ENCODE measurements at regions not wholly inside any gene's neighbourhood (a gene's known extent, or its start where the extent isn't known, plus 50 kb on each side); places are given as distances from the start of the nearest gene placed in this dataset.

DNA sequence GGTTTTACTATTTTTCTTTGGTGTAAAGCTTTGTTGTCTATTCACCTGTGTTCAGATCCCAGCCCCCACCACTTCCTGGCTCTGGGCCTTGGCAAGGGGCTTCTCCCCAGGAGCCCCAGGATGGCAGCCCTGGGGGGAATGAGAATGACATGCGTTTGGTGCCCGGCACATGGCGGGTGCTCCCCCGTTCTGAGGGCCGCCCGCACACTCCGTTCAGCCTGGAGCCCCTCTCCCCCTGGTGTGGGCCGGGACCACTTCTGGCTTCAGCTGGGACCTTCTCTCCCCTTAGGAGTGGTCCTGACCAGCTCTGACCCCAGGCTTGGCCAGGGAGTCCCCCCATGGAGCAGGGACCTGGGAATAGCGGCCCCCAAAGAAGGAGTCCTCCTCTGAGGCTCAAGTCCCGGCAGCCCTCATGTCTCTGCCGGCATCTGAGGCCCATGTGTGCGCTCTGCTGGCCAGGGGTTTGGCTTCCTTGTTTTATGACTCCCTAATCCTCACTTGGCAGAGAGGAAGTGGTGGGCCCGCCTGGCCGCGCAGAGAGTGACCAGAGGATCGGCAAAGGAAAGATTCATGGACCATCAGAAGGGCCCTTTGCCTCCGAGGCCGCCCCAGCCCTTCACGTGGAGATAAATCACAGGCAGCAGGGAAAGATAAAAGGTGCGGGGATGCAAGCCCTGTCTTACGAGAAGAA is 57.0 kb upstream of the LMX1B start:
- no peak overlapping the region for H3K27ac ChIP-seq
- DNase-seq (ENCODE audit: low spot score): no peak
- POLR2A ChIA-PET (ENCODE audit: low non-redundant PET): no interaction called here
- CTCF ChIA-PET: interaction anchor here (1.0 to 8.4 kb wide), 3 partner anchors 11 to 64 kb away, joined by 4 to 299 read pairs (median 19); no protein-coding TSS in a partner anchor
- TF ChIP-seq, protein P1, sequence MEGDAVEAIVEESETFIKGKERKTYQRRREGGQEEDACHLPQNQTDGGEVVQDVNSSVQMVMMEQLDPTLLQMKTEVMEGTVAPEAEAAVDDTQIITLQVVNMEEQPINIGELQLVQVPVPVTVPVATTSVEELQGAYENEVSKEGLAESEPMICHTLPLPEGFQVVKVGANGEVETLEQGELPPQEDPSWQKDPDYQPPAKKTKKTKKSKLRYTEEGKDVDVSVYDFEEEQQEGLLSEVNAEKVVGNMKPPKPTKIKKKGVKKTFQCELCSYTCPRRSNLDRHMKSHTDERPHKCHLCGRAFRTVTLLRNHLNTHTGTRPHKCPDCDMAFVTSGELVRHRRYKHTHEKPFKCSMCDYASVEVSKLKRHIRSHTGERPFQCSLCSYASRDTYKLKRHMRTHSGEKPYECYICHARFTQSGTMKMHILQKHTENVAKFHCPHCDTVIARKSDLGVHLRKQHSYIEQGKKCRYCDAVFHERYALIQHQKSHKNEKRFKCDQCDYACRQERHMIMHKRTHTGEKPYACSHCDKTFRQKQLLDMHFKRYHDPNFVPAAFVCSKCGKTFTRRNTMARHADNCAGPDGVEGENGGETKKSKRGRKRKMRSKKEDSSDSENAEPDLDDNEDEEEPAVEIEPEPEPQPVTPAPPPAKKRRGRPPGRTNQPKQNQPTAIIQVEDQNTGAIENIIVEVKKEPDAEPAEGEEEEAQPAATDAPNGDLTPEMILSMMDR (conservative IDR thresholded peaks at IDR 0.05; ENCODE audit: low read depth): no peak

DNA sequence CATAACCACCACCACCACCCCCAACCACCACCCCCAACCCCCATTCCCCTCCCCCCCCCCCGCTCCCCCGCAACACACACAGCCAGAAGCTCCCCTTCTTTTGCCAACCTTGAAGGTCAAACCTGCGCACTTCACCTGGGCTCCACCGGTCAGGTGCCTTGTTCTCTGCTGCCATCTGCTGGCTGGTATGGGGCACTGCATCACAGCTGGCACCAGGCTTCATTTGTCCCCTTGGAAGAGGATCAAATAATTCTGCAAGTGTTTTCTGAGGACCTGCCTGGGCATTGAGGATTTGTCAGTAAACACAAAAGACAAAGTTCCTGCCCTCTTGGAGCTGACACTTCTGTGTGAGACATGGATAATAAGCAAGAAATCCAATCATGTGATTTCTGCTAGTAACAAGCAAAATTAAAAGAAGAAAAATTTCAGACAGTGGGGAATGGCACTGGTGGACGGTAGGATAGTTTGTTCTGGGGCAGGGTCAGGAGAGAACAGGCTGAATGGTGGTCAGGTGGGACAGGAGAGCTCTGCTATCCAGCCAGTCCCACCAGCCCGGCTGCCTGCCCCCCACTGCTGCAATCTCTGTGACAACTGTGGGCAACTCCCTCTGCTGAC is 55.6 kb upstream of the LMX1B start:
- CTCF ChIA-PET: interaction anchor here (0.5 to 8.4 kb wide), 46 partner anchors 9 to 1994 kb away, joined by 3 to 299 read pairs (median 4); no protein-coding TSS in a partner anchor
- DNase-seq (ENCODE audit: low spot score): peak; percentile 92
- POLR2A ChIA-PET (ENCODE audit: low non-redundant PET): no interaction called here
- H3K27ac ChIP-seq: no peak overlapping the region
- TF ChIP-seq, protein P1 (conservative IDR thresholded peaks at IDR 0.05; ENCODE audit: low read depth): peak; percentile 99

DNA sequence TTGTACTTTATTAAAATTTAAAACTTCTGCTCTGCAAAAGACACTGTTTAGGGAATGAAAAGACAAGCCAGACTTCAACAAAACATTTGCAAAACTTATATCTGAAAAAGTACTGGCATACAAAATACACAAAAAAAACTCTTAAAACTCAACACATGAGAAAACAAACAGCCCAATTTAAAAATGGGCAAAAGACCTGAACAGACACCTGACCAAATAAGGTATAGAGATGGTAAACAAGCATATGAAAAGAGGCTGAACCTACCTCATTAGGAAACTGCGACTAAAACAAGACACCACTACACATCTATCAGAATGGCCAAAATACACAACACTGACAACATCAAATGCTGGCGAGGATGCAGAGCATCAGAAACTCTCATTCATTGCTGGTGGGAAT is 54.4 kb upstream of the LMX1B start:
- TF ChIP-seq, protein P1 (conservative IDR thresholded peaks at IDR 0.05; ENCODE audit: low read depth): no peak
- no peak overlapping the region for H3K27ac ChIP-seq
- ChIA-PET CTCF (interaction anchor here (0.7 to 8.4 kb wide), 3 partner anchors 59 to 229 kb away, joined by 3 to 299 read pairs (median 3); no protein-coding TSS in a partner anchor), POLR2A (ENCODE audit: low non-redundant PET) (no interaction called here)
- no peak for DNase-seq (ENCODE audit: low spot score)

DNA sequence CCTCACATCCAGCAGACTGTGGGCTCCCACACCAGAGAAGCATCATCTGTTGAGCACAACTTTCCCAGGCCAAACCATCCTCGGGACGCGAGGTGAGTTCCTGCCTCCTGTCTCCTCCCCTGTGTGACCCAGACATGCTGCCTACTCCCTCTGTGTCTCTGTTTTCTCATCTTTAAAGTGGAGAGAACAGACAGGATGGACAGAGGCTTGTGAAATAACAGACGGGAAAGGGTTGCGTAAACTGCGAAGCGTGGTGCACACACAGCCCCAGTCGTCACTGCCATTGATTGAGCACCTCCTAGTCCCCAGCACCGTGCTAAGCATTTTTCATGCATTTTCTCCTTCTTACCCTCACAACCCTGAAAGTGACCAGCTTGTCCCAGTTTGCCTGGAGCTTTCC is 52.1 kb upstream of the LMX1B start:
- POLR2A ChIA-PET (ENCODE audit: low non-redundant PET): no interaction called here
- TF ChIP-seq, protein P1 (conservative IDR thresholded peaks at IDR 0.05; ENCODE audit: low read depth): no peak
- CTCF ChIA-PET: interaction anchor here (1.9 kb wide), 1 partner anchor 62 kb away, joined by 13 read pairs; no protein-coding TSS in a partner anchor
- DNase-seq (ENCODE audit: low spot score): no peak
- no peak overlapping the region for H3K27ac ChIP-seq

DNA sequence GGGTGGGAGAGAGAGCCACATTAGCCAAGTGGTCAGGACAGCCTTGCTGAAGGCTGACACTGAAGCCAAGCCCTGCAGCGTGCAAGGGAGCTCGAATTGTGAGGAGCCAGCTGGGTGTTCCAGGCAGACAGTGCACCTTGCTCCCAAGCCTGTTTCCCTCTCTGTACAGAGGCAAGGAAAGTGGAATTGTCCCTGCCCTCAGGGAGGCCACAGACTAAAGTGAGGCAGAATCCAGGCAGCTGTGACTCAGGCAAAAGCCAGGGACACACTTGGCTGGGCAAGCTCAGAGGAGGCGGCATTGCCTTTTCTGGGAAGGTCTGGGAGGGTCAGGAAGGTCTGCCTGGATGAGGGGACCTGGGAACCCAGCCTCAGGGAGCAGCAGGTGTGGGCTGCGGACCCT is 50.2 kb upstream of the LMX1B start:
- POLR2A ChIA-PET (ENCODE audit: low non-redundant PET): interaction anchor here (0.5 kb wide), 1 partner anchor 49 kb away, joined by 3 read pairs; no protein-coding TSS in a partner anchor
- no peak overlapping the region for H3K27ac ChIP-seq
- CTCF ChIA-PET: interaction anchor here (1.0 to 1.5 kb wide), 3 partner anchors 62 to 73 kb away, joined by 4 read pairs; no protein-coding TSS in a partner anchor
- DNase-seq (ENCODE audit: low spot score): no peak
- TF ChIP-seq, protein P1 (conservative IDR thresholded peaks at IDR 0.05; ENCODE audit: low read depth): no peak

Data from RWPE1 (cell line).